Panc1 (cell line): ENCODE measurements at regions not wholly inside any gene's neighbourhood (a gene's known extent, or its start where the extent isn't known, plus 50 kb on each side); places are given as distances from the start of the nearest gene placed in this dataset.

ENCODE experiments used
- POLR2AphosphoS5 ChIP-seq: IDR thresholded peaks from 2 replicates; pipeline ENCODE4 v1.6.1; 2012; ENCODE audit warnings: mild to moderate bottlenecking, low read depth, low read length, moderate library complexity
- TF ChIP-seq, protein P1 (sequence below): fragments of 450-650 bp; IDR thresholded peaks from 2 replicates; pipeline ENCODE4 v1.5.1; 2017; ENCODE audit warnings: mild to moderate bottlenecking

- TF ChIP-seq, protein P1, sequence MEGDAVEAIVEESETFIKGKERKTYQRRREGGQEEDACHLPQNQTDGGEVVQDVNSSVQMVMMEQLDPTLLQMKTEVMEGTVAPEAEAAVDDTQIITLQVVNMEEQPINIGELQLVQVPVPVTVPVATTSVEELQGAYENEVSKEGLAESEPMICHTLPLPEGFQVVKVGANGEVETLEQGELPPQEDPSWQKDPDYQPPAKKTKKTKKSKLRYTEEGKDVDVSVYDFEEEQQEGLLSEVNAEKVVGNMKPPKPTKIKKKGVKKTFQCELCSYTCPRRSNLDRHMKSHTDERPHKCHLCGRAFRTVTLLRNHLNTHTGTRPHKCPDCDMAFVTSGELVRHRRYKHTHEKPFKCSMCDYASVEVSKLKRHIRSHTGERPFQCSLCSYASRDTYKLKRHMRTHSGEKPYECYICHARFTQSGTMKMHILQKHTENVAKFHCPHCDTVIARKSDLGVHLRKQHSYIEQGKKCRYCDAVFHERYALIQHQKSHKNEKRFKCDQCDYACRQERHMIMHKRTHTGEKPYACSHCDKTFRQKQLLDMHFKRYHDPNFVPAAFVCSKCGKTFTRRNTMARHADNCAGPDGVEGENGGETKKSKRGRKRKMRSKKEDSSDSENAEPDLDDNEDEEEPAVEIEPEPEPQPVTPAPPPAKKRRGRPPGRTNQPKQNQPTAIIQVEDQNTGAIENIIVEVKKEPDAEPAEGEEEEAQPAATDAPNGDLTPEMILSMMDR, result no peak
- no peak for TF ChIP-seq POLR2AphosphoS5
Measured at GRCh38 chr3:99176169-99176964, 274.9 kb upstream of the DCBLD2 start.
